ENCODE measurements at regions not wholly inside any gene's neighbourhood (a gene's known extent, or its start where the extent isn't known, plus 50 kb on each side); places are given as distances from the start of the nearest gene placed in this dataset.

DNA sequence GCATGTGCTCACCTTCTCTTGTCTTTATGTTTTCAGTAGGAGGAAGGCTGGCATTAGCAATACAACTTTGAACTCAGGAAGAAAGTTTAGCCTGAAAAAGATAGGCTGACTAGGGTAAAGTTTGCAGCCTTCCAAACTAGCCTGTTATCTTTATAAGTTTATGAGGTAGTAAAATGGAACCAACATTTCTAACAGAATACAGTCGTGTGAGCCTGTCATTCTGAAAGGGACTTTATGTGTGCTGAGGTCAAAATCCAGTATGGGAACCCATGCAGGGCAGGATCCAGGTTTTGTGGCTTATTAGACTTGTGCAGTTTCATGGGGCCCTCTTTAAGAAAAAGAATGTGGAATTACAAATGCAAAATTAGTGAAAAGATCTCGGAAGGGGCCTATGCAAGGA is 201.0 kb upstream of the PRPS1L1 start:
- DNase-seq (ENCODE audit: low read depth, low spot score) (no peak), ATAC-seq (no peak)
- no peaks in the 10 kb centered on the region for H3K4me1 ChIP-seq (ENCODE audit: control insufficient read depth in 1 of 2, insufficient read depth in 2 of 2, low read length in 2 of 2)
- no peak overlapping the region for H2AFZ ChIP-seq (ENCODE audit: low read depth, low read length, poor library complexity, severe bottlenecking)
- ChIA-PET RAD21 (ENCODE audit: low non-redundant PET in 1 of 2, low total read pairs in 2 of 2, uncharacterized antibody in 2 of 2, unreplicated experiment in 2 of 2) (no interaction called here), POLR2A (no interaction called here), CTCF (no interaction called here)
- BruUV-seq (replicated peaks) = no TSS peak
- no peak overlapping the region for H3K4me3 ChIP-seq (replicated peaks in 1 of 2; ENCODE audit: low read depth in 1 of 2, low read length in 2 of 2)
- no peak for TF ChIP-seq EGR1 (IDR thresholded peaks at IDR 0.05; ENCODE audit: low read depth)
- TF ChIP-seq, protein P1, sequence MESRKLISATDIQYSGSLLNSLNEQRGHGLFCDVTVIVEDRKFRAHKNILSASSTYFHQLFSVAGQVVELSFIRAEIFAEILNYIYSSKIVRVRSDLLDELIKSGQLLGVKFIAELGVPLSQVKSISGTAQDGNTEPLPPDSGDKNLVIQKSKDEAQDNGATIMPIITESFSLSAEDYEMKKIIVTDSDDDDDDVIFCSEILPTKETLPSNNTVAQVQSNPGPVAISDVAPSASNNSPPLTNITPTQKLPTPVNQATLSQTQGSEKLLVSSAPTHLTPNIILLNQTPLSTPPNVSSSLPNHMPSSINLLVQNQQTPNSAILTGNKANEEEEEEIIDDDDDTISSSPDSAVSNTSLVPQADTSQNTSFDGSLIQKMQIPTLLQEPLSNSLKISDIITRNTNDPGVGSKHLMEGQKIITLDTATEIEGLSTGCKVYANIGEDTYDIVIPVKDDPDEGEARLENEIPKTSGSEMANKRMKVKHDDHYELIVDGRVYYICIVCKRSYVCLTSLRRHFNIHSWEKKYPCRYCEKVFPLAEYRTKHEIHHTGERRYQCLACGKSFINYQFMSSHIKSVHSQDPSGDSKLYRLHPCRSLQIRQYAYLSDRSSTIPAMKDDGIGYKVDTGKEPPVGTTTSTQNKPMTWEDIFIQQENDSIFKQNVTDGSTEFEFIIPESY (IDR thresholded peaks at IDR 0.05; ENCODE audit: extremely low read depth, insufficient replicate concordance, low read length) = no peak
- no peak for TF ChIP-seq YY1 (IDR thresholded peaks at IDR 0.05; ENCODE audit: extremely low read depth, insufficient replicate concordance, low read depth, low read length)
- no peak for TF ChIP-seq EZH2phosphoT487 (IDR thresholded peaks at IDR 0.05; ENCODE audit: borderline replicate concordance)
- TF ChIP-seq CEBPB (IDR thresholded peaks at IDR 0.05; ENCODE audit: low read depth) = no peak
- no peak for TF ChIP-seq ZFX (IDR thresholded peaks at IDR 0.05)
- TF ChIP-seq EZH2 (IDR thresholded peaks at IDR 0.05) = no peak
- no peak for TF ChIP-seq POLR2AphosphoS5 (IDR thresholded peaks at IDR 0.05; ENCODE audit: low read depth, low read length)
- no peak for TF ChIP-seq TCF7L2 (IDR thresholded peaks at IDR 0.05; ENCODE audit: borderline replicate concordance, extremely low read depth, insufficient read depth, insufficient read length)
- no peak for TF ChIP-seq FOSL1 (IDR thresholded peaks at IDR 0.05; ENCODE audit: low read depth)
- TF ChIP-seq, protein P2, sequence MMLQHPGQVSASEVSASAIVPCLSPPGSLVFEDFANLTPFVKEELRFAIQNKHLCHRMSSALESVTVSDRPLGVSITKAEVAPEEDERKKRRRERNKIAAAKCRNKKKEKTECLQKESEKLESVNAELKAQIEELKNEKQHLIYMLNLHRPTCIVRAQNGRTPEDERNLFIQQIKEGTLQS (IDR thresholded peaks at IDR 0.05) = no peak
- TF ChIP-seq ELF1 (IDR thresholded peaks at IDR 0.05; ENCODE audit: borderline replicate concordance, low read depth) = no peak
- TF ChIP-seq SIN3A (IDR thresholded peaks at IDR 0.05; ENCODE audit: low read depth) = no peak
- TF ChIP-seq JUND (IDR thresholded peaks at IDR 0.05) = no peak
- TF ChIP-seq SRF (IDR thresholded peaks at IDR 0.05; ENCODE audit: low read depth) = no peak
- no peaks in the 10 kb centered on the region for H3K79me2 ChIP-seq (ENCODE audit: insufficient read depth, low read length)
- H3K36me3 ChIP-seq (ENCODE audit: control insufficient read depth in 1 of 2, insufficient read depth in 2 of 2, low read length in 2 of 2) = no peaks in the 10 kb centered on the region
- no peak overlapping the region for H3K4me2 ChIP-seq (ENCODE audit: low read length)
- H3K9me2 ChIP-seq (ENCODE audit: insufficient read depth) = no peaks in the 10 kb centered on the region
- no peaks in the 10 kb centered on the region for H4K20me1 ChIP-seq (ENCODE audit: insufficient read depth)
- no peaks in the 10 kb centered on the region for H3K9me3 ChIP-seq (ENCODE audit: control insufficient read depth in 1 of 2, insufficient read depth in 1 of 2, low read depth in 1 of 2, low read length in 2 of 2)
- H3K9ac ChIP-seq (ENCODE audit: low read length) = no peak overlapping the region
- no peaks in the 10 kb centered on the region for H3K27me3 ChIP-seq (ENCODE audit: insufficient read depth, low read length)
- no peak overlapping the region for H3K27ac ChIP-seq (ENCODE audit: low read depth, low read length)
- intact Hi-C loops (cut with micrococcal nuclease) = no loop called here
